DMS79 (cell line): ENCODE measurements at regions not wholly inside any gene's neighbourhood (a gene's known extent, or its start where the extent isn't known, plus 50 kb on each side); places are given as distances from the start of the nearest gene placed in this dataset.

Experiments
- DNase-seq: peaks from one replicate; lab custom pipeline; 2025; lab: John Stamatoyannopoulos, UW

DNA sequence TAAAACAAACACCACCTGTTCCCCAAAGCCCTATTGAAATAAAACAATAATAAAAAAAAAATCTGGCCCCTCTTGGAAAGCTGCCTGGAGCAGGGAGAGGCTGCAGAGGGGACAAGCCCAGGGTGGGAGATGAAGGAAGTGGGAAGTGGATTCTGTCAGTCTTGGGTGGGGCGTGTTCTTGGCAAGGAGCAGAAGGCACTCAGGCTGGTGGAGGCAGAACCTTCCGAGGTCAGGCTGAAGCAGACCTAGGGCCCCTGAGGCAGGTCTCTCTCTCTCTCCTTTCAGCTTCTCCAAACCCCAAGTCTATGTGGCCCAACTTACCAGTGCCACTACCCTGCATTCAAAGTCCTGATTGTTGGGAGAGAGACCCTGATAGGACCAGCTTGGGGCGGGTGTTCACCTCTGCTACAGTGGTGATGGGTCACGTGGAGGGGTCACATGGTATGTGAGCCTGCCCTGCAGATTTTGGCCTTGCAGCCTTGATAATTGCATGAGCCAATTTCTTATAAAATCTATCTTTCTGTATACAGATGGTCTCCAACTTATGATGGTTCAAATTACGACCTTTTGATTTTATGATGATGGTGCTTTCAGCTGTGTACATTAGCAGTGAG lies 145.4 kb upstream of the C1orf174 start:
- no peak for DNase-seq

DNA sequence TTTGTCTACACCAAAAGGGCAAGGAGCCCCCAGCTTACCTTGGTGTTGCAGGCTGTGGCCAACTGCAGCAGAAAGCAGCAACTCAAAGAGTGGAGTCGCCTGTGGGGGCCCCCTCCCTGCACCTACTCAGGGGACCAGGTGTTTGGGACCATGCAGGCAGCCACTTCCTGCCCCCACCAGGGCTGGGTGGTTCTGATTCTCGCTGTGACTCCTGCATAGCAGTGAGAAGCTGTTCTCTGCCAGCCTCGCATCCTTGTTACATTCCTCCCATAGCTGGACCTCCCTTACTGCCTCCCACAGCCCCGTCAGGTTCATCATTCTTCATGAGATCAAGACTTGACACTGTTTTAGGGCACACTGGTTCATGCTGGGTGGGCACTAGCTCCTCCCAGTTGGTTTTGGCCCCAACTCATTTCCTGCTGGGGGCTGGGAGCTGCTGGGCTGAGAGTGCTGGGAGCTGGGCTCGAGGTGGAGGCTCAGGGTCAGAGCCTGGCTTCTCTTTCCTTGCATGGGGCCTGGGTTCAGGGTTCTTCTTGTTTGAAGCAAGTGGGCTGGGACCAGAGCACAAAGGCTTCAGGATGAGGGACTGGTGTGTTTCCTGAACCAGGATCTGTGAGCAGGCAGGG lies 146.9 kb upstream of the C1orf174 start:
- DNase-seq, result no peak

- DNase-seq, result no peak
These were observed 147.6 kb upstream of the C1orf174 start for GRCh38 chr1:4047666-4048065.

DNA sequence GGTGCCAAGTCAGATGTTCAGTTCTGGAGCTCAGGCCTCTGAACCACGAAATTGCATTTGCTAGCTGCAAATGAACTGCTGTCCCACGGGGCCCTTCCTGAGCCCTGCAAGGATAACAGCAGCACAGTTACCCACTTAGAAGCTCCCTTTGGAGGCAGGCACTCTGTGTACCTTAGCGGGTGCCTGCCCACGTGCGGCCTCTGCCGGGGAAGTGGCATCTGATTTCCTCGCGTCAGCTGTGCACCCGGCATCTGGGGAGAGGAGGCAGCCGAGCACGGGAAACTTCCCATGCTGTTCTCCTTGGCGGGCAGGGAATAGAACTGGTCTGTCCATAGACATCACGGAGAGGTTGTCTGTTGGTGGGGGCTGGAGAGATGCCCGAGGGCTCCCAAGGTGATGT lies 148.0 kb upstream of the C1orf174 start:
- no peak for DNase-seq

- no peak for DNase-seq
These were observed 148.8 kb upstream of the C1orf174 start for GRCh38 chr1:4048921-4049320.

DNA sequence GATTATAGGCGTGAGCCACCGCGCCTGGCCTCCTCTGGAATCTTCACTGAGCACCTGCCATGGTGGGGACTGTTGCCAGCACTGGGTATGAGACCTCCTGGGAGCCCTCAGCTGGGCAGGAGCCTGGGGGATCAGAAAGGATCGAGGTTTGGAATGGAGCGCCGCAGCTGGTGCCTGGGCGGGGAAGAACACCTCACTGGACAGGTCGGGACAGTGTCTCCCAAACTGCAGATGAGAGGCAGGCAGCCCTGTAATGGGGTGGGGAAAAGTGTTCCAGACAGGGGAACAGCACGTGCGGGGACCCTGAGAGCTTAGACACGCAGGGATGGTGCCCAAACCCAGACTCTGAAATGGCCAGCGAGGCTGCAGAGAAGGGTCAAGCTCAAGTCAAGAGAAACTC lies 150.9 kb upstream of the C1orf174 start:
- no peak for DNase-seq

- DNase-seq, result no peak
These were observed 152.6 kb upstream of the C1orf174 start for GRCh38 chr1:4052657-4053056.

GRCh38 chr1:4053160-4053748 lies 153.2 kb upstream of the C1orf174 start:
- DNase-seq, result no peak

- no peak for DNase-seq
These were observed 153.7 kb upstream of the C1orf174 start for GRCh38 chr1:4053774-4054173.

- DNase-seq, result no peak
These were observed 155.4 kb upstream of the C1orf174 start for GRCh38 chr1:4055294-4055967.

DNA sequence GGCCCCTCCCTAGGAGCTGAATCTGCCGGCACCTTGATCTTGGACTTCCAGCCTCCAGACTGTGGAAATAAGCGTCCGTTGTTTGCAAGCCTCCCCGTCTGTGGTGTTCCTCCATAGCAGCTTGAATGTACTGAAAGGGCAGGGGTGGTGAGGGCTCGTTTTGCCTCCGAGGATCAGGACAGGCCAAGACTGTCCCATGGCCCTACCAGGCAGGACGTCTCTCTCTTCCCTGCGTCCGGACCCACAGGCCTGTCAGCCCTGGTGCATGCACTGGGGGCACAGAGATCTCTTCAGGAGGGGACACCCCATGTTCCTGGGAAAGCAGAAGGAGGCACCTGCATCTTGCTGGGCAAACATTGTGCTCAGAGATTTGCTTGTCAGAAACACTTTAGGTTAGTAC lies 156.3 kb upstream of the C1orf174 start:
- no peak for DNase-seq

DNA sequence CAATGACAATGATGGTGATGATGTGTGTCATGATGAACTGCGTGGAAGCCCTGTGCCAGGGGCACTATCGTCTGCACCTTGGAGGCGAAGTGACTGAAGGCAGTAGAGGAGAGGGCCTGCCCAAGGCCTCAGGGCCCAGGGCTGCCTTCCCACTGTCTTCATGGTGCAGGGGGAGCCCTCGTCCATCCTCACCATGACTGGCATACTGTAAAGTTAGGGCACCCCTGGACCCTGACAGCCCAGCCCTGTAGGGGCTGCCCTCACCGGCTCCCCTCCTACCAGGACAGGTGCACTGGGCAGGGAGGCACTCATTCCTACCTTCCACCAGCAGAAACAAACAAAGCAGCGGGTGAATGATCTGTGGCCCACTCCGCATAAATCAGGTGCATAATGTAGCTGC lies 156.9 kb upstream of the C1orf174 start:
- DNase-seq, result no peak

- no peak for DNase-seq
These were observed 157.5 kb upstream of the C1orf174 start for GRCh38 chr1:4057603-4058002.

GRCh38 chr1:4058122-4058521 lies 158.1 kb upstream of the C1orf174 start:
- no peak for DNase-seq

- no peak for DNase-seq
These were observed 158.6 kb upstream of the C1orf174 start for GRCh38 chr1:4058706-4059105.

DNA sequence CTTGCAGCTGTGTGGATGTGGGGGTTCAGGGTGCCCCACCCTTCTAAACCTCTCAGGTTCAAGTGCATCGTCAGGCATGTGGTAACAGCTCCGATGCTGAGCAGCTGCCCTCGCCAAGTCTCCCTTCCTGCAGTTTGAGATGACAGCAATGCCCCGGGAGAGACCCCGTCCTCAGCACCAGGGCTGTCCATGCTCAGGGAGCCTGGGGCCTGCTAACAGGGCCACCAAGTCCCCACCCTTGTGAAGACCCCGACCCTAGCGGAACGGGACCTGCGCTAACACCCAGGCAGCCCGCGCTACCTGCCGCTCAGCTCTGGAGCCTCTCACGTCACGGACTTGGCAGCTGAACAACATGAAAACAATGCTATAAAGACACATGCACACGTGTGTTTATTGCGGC lies 159.2 kb upstream of the C1orf174 start:
- DNase-seq, result no peak

- DNase-seq, result no peak
These were observed 160.8 kb upstream of the C1orf174 start for GRCh38 chr1:4060850-4061249.

GRCh38 chr1:4061521-4062031 lies 161.5 kb upstream of the C1orf174 start:
- DNase-seq, result no peak

- no peak for DNase-seq
These were observed 162.0 kb upstream of the C1orf174 start for GRCh38 chr1:4062041-4062440.

- DNase-seq, result no peak
These were observed 162.5 kb upstream of the C1orf174 start for GRCh38 chr1:4062560-4062959.

DNA sequence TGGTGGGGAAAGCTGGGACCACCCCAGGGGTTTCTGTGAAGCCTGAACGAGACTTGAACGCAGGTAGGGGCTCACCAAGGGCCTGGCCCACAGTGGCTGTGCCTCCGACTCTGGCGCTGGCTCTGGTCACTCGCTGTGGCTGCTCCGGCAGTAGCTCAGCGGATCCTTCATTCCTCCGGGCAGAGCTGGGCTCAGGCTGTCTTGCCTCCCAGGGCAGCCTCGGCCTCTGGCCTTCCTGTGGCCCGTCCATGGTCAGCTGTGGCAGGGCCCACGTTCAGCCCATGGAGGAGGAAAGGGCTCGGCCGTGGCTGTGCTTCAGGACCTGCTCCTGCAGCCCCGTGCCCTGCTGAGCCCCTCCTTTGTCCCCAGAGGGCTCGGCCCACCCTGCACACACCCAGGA lies 162.9 kb upstream of the C1orf174 start:
- no peak for DNase-seq

- DNase-seq, result no peak
These were observed 163.4 kb upstream of the C1orf174 start for GRCh38 chr1:4063516-4063915.
